H9 (cell line): ENCODE measurements at regions not wholly inside any gene's neighbourhood (a gene's known extent, or its start where the extent isn't known, plus 50 kb on each side); places are given as distances from the start of the nearest gene placed in this dataset.
"Not testable (repeated sequence)": the region's sequence is repeated elsewhere in the genome, so short reads cannot be mapped to it uniquely, and the experiment has no call there.

Experiments used
- DNase-seq: peaks from one replicate; pipeline ENCODE4 v3.0.0-alpha.2; 2017
- H2AFZ ChIP-seq: one replicate; pipeline ENCODE4 v1.6.1; 2013; ENCODE audit warnings: mild to moderate bottlenecking, low read length, control low read depth, moderate library complexity
- H2AK5ac ChIP-seq: 2 replicates; pipeline ENCODE4 v1.6.1; 2013; ENCODE audit warnings: low read length, control low read depth, mixed read lengths; ENCODE audit not compliant: insufficient read length
- H2BK120ac ChIP-seq: one replicate; pipeline ENCODE4 v1.6.1; 2013; ENCODE audit warnings: low read depth, mild to moderate bottlenecking, low read length, control low read depth, inconsistent platforms; ENCODE audit not compliant: poor library complexity, severe bottlenecking
- H2BK12ac ChIP-seq: 2 replicates; pipeline ENCODE4 v1.6.1; 2013; ENCODE audit warnings: low read length, control low read depth, mixed read lengths, low read depth; ENCODE audit not compliant: insufficient read length
- H2BK15ac ChIP-seq: 2 replicates; pipeline ENCODE4 v1.6.1; 2013; ENCODE audit warnings: low read depth, low read length, control low read depth
- H2BK20ac ChIP-seq: one replicate; pipeline ENCODE4 v1.6.1; 2013; ENCODE audit warnings: low read depth, mild to moderate bottlenecking, low read length, control low read depth, inconsistent platforms; ENCODE audit not compliant: poor library complexity, severe bottlenecking
- H2BK5ac ChIP-seq: 2 replicates; pipeline ENCODE4 v1.6.1; 2013; ENCODE audit warnings: low read length, control low read depth, mixed read lengths; ENCODE audit not compliant: insufficient read length
- H3K14ac ChIP-seq: 2 replicates; pipeline ENCODE4 v1.6.1; 2013; ENCODE audit warnings: low read length, control low read depth; ENCODE audit not compliant: insufficient read depth
- H3K18ac ChIP-seq: 2 replicates; pipeline ENCODE4 v1.6.1; 2013; ENCODE audit warnings: low read depth, mild to moderate bottlenecking, mixed read lengths, low read length, control low read depth; ENCODE audit not compliant: insufficient read length
- H3K23ac ChIP-seq: 2 replicates; pipeline ENCODE4 v1.6.1; 2013; ENCODE audit warnings: low read length, control low read depth, mixed read lengths, low read depth; ENCODE audit not compliant: insufficient read length
- H3K23me2 ChIP-seq: 2 replicates; pipeline ENCODE4 v1.6.1; 2013; ENCODE audit warnings: low read depth, mild to moderate bottlenecking, mixed read lengths, low read length, control low read depth; ENCODE audit not compliant: insufficient read length, poor library complexity, severe bottlenecking
- H3K27ac ChIP-seq: 2 replicates; pipeline ENCODE4 v1.5.1; 2013; ENCODE audit warnings: low read length, control low read depth, mixed read lengths, low read depth; ENCODE audit not compliant: insufficient read length
- H3K27me3 ChIP-seq: 2 replicates; pipeline ENCODE4 v1.6.1; 2013; ENCODE audit warnings: low read length, control low read depth, inconsistent platforms; ENCODE audit not compliant: insufficient read depth
- H3K4ac ChIP-seq: 2 replicates; pipeline ENCODE4 v1.6.1; 2013; ENCODE audit warnings: low read depth, mild to moderate bottlenecking, control low read depth, inconsistent platforms, low read length, moderate library complexity
- H3K4me1 ChIP-seq: 2 replicates; pipeline ENCODE4 v1.6.1; 2013; ENCODE audit warnings: low read length, control low read depth, inconsistent platforms; ENCODE audit not compliant: insufficient read depth
- H3K4me2 ChIP-seq: 2 replicates; pipeline ENCODE4 v1.6.1; 2013; ENCODE audit warnings: low read length, control low read depth, mixed read lengths; ENCODE audit not compliant: insufficient read length, insufficient read depth
- H3K56ac ChIP-seq: 2 replicates; pipeline ENCODE4 v1.6.1; 2013; ENCODE audit warnings: low read depth, mild to moderate bottlenecking, mixed read lengths, low read length, control low read depth; ENCODE audit not compliant: insufficient read length
- H3K79me1 ChIP-seq: 2 replicates; pipeline ENCODE4 v1.6.1; 2013; ENCODE audit warnings: low read depth, mild to moderate bottlenecking, moderate library complexity, low read length, control low read depth, inconsistent platforms; ENCODE audit not compliant: insufficient read depth, poor library complexity, severe bottlenecking
- H3K79me2 ChIP-seq: 2 replicates; pipeline ENCODE4 v1.6.1; 2013; ENCODE audit warnings: low read length, control low read depth, inconsistent platforms; ENCODE audit not compliant: insufficient read depth
- H3K9ac ChIP-seq: 2 replicates; pipeline ENCODE4 v1.6.1; 2013; ENCODE audit warnings: low read length, control low read depth, mixed read lengths; ENCODE audit not compliant: insufficient read length; ENCODE audit errors: extremely low read depth
- H3K9me3 ChIP-seq: one replicate; pipeline ENCODE4 v1.6.1; 2013; ENCODE audit warnings: low read depth, low read length, inconsistent platforms; ENCODE audit not compliant: control insufficient read depth
- H3T11ph ChIP-seq: one replicate; pipeline ENCODE4 v1.6.1; 2013; ENCODE audit warnings: mild to moderate bottlenecking, low read length, control low read depth, inconsistent platforms
- H4K20me1 ChIP-seq: one replicate; pipeline ENCODE4 v1.6.1; 2013; ENCODE audit not compliant: control insufficient read depth, insufficient read length, insufficient read depth
- H4K5ac ChIP-seq: 2 replicates; pipeline ENCODE4 v1.6.1; 2013; ENCODE audit warnings: low read depth, mild to moderate bottlenecking, mixed read lengths, low read length, control low read depth; ENCODE audit not compliant: insufficient read length
- H4K8ac ChIP-seq: replicated peaks from 2 replicates; pipeline ENCODE4 v1.6.1; 2013; ENCODE audit warnings: low read length, control low read depth, mixed read lengths, low read depth; ENCODE audit not compliant: insufficient read length
- H4K91ac ChIP-seq: 2 replicates; pipeline ENCODE4 v1.6.1; 2013; ENCODE audit warnings: low read depth, mild to moderate bottlenecking, moderate library complexity, mixed read lengths, low read length, control low read depth; ENCODE audit not compliant: insufficient read length
- H3K27ac Mint-ChIP-seq, 3 experiments: 2 replicates in 2 of 3; 3 replicates in 1 of 3; pipeline ENCODE4 v1.8.0; 2020 to 2021; ENCODE audit warnings: mixed read lengths in 3 of 3, mild to moderate bottlenecking in 1 of 3, moderate library complexity in 1 of 3
- H3K27me3 Mint-ChIP-seq: 2 replicates; pipeline ENCODE4 v1.8.0; 2021; ENCODE audit warnings: low read depth, mild to moderate bottlenecking, moderate library complexity, mixed read lengths
- H3K36me3 Mint-ChIP-seq, 3 experiments: 2 replicates in 2 of 3; 3 replicates in 1 of 3; pipeline ENCODE4 v1.8.0; 2020 to 2021; ENCODE audit warnings: low read depth in 3 of 3, mixed read lengths in 3 of 3; ENCODE audit not compliant: insufficient read depth in 1 of 3
- H3K4me1 Mint-ChIP-seq, 2 experiments: 2 replicates each; pipeline ENCODE4 v1.8.0; 2020; ENCODE audit warnings: mixed read lengths in 2 of 2
- H3K4me3 Mint-ChIP-seq, 2 experiments: 2 replicates in 1 of 2; 3 replicates in 1 of 2; pipeline ENCODE4 v1.8.0; 2020 to 2021; ENCODE audit warnings: mild to moderate bottlenecking in 2 of 2, mixed read lengths in 2 of 2, moderate library complexity in 1 of 2
- H3K9me3 Mint-ChIP-seq, 2 experiments: 2 replicates in 1 of 2; 3 replicates in 1 of 2; pipeline ENCODE4 v1.8.0; 2020; ENCODE audit warnings: mild to moderate bottlenecking in 2 of 2, mixed read lengths in 2 of 2, moderate library complexity in 1 of 2
- WGBS: extraction: QIAGEN DNeasy Blood & Tissue Kit; methylation state at CpG from one replicate; pipeline ENCODE4 v1.1.7; 2013; ENCODE audit warnings: missing lambda C conversion rate, low lambda C conversion rate, mixed read lengths; ENCODE audit not compliant: insufficient read length; ENCODE audit errors: extremely low coverage; 5-methylcytosine and 5-hydroxymethylcytosine counted together
- TF ChIP-seq, protein P1 (sequence below): fragments of 200-600 bp; sonication (generic); conservative IDR thresholded peaks from 3 replicates; pipeline ENCODE4 v1.8.0; 2021; ENCODE audit warnings: antibody characterized with exemption, mild to moderate bottlenecking

DNA sequence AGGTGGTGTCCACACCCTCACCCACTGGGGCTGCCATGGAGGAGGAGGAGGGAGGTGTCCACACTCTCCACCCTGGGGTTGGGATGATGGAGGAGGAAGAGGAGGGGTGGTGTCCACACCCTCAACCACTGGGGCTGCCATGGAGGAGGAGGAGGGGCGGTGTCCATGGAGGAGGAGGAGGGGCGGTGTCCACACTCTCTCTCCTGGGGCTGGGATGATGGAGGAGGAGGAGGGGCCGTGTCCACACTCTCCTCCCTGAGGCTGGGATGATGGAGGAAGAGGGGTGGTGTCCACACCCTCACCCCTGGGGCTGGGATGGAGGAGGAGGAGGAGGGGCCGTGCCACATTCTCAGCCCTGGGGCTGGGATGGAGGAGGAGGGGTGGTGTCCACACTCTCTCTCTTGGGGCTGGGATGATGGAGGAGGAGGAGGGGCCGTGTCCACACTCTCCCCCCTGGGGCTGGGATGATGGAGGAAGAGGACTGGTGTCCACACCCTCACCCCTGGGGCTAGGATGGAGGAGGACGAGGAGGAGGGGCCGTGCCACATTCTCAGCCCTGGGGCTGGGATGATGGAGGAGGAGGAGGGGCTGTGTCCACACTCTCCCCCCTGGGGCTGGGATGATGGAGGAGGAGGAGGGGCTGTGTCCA lies 231.7 kb downstream of the CRLF2 start:
- Histone ChIP-seq H3K27ac (no peak overlapping the region), H2AK5ac (no peak overlapping the region), H3K79me1 (no peaks in the 10 kb centered on the region), H3T11ph (no peak overlapping the region), H2BK20ac (no peak overlapping the region), H2AFZ (no peak overlapping the region), H3K23me2 (peaks cover 7% of the 10 kb centered on the region), H3K4me2 (peak overlapping the region; percentile 92), H2BK5ac (no peak overlapping the region), H2BK120ac (no peak overlapping the region), H2BK15ac (no peak overlapping the region), H3K27me3 (no peaks in the 10 kb centered on the region), H3K18ac (no peak overlapping the region), H3K4ac (no peak overlapping the region), H3K56ac (no peak overlapping the region), H3K9ac (no peak overlapping the region), H3K4me1 (peaks cover 2% of the 10 kb centered on the region; the same call in 1 of the 2 replicates), H3K23ac (no peak overlapping the region), H4K5ac (no peak overlapping the region), H2BK12ac (no peak overlapping the region), H4K8ac (no peak overlapping the region), H3K14ac (no peak overlapping the region; the same call in 1 of the 2 replicates), H3K79me2 (no peaks in the 10 kb centered on the region), H4K91ac (no peak overlapping the region), H3K9me3 (peaks cover 9% of the 10 kb centered on the region), H4K20me1 (no peaks in the 10 kb centered on the region)
- Mint-ChIP-seq H3K9me3 (peaks cover 21 to 31% of the 10 kb centered on the region in 2 experiments), H3K27ac (peak overlapping the region; percentile 13 to 42 (median 34); a peak in 3 of 7 replicates), H3K27me3 (peaks cover 39% of the 10 kb centered on the region), H3K36me3 (peaks cover 10 to 28% (median 12%) of the 10 kb centered on the region in 3 experiments), H3K4me1 (peaks cover 32 to 40% of the 10 kb centered on the region in 2 experiments), H3K4me3 (peak overlapping the region; percentile 38 to 67; a peak in 4 of 5 replicates)
- WGBS, result no CpG with 5 or more reads among the region's 7 CpGs
- TF ChIP-seq, protein P1, sequence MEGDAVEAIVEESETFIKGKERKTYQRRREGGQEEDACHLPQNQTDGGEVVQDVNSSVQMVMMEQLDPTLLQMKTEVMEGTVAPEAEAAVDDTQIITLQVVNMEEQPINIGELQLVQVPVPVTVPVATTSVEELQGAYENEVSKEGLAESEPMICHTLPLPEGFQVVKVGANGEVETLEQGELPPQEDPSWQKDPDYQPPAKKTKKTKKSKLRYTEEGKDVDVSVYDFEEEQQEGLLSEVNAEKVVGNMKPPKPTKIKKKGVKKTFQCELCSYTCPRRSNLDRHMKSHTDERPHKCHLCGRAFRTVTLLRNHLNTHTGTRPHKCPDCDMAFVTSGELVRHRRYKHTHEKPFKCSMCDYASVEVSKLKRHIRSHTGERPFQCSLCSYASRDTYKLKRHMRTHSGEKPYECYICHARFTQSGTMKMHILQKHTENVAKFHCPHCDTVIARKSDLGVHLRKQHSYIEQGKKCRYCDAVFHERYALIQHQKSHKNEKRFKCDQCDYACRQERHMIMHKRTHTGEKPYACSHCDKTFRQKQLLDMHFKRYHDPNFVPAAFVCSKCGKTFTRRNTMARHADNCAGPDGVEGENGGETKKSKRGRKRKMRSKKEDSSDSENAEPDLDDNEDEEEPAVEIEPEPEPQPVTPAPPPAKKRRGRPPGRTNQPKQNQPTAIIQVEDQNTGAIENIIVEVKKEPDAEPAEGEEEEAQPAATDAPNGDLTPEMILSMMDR, result no peak
- DNase-seq, result no peak

DNA sequence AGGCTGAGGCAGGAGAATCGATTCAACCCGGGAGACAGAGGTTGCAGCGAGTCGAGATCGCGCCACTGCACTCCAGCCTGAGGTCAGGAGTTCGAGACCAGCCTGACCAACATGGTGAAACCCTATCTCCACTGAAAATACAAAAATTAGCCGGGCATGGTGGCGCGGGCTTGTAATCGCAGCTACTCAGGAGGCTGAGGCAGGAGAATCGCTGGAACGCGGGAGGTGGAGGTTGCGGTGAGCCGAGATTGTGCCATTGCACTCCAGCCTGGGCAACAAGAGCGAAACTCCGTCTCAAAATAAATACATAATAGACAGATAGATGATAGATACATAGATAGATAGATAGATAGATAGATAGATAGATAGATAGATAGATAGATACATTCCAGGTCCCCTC lies 233.3 kb downstream of the CRLF2 start:
- not testable (repeated sequence) for H3T11ph ChIP-seq, H2BK15ac ChIP-seq, H2AFZ ChIP-seq, H3K79me2 ChIP-seq, H2BK20ac ChIP-seq, H3K4me2 ChIP-seq, H4K91ac ChIP-seq, H3K4ac ChIP-seq, H3K9ac ChIP-seq, H4K8ac ChIP-seq, H4K20me1 ChIP-seq, H3K23ac ChIP-seq, H2AK5ac ChIP-seq, H4K5ac ChIP-seq, H3K27me3 ChIP-seq, H2BK12ac ChIP-seq, H3K4me1 ChIP-seq, H3K14ac ChIP-seq, H2BK120ac ChIP-seq, H3K23me2 ChIP-seq, H3K79me1 ChIP-seq, H3K9me3 ChIP-seq, DNase-seq, H2BK5ac ChIP-seq, H3K56ac ChIP-seq, H3K27ac ChIP-seq, H3K18ac ChIP-seq, H3K4me3 Mint-ChIP-seq
- H3K4me1 Mint-ChIP-seq, result peaks cover 32 to 40% of the 10 kb centered on the region in 2 experiments
- H3K27me3 Mint-ChIP-seq, result peaks cover 30% of the 10 kb centered on the region
- WGBS, result no CpG with 5 or more reads among the region's 18 CpGs
- peaks cover 5 to 26% (median 7%) of the 10 kb centered on the region in 3 experiments for H3K36me3 Mint-ChIP-seq
- peaks cover 13 to 23% of the 10 kb centered on the region in 2 experiments for H3K9me3 Mint-ChIP-seq
- H3K27ac Mint-ChIP-seq, result peak overlapping the region in 1 of 3 experiments; percentile 86; a peak in 2 of 7 replicates
